OCI-LY3 (cell line): ENCODE measurements at regions not wholly inside any gene's neighbourhood (a gene's known extent, or its start where the extent isn't known, plus 50 kb on each side); places are given as distances from the start of the nearest gene placed in this dataset.

ENCODE experiments used
- H2AFZ ChIP-seq: fragments of 200-600, 300-600 bp; shearing (Covaris generic); 2 replicates; pipeline ENCODE4 v1.6.0; 2014; ENCODE audit warnings: antibody characterized with exemption, low read depth, low read length
- H3K27ac ChIP-seq: fragments of 200-600, 300-600 bp; sonication (generic); 2 replicates; pipeline ENCODE4 v1.5.1; 2014; ENCODE audit warnings: mild to moderate bottlenecking, low read length, moderate library complexity, mixed read lengths
- H3K27me3 ChIP-seq: fragments of 200-600, 300-600 bp; sonication (generic); 2 replicates; pipeline ENCODE4 v1.6.1; 2014; ENCODE audit warnings: low read depth, low read length, mixed read lengths
- H3K36me3 ChIP-seq: fragments of 200-600, 300-600 bp; sonication (generic); replicated peaks from 2 replicates; pipeline ENCODE3; 2014; ENCODE audit warnings: low read depth, low read length, mixed read lengths
- H3K4me1 ChIP-seq: fragments of 300-600, 200-600 bp; sonication (generic); 2 replicates; pipeline ENCODE4 v1.6.1; 2014; ENCODE audit warnings: low read length, mixed read lengths
- H3K4me2 ChIP-seq: fragments of 200-600, 300-600 bp; sonication (generic); 2 replicates; pipeline ENCODE4 v1.6.1; 2014; ENCODE audit warnings: low read length, mixed read lengths
- H3K4me3 ChIP-seq: fragments of 300-600, 200-600 bp; sonication (generic); 2 replicates; pipeline ENCODE4 v1.5.1; 2014; ENCODE audit warnings: antibody characterized with exemption, mild to moderate bottlenecking, low read length, moderate library complexity
- H3K79me2 ChIP-seq: fragments of 300-600, 200-600 bp; shearing (Covaris generic); 2 replicates; pipeline ENCODE4 v1.6.1; 2014; ENCODE audit warnings: mild to moderate bottlenecking, low read length, mixed read lengths
- H3K9ac ChIP-seq: fragments of 300-600, 200-600 bp; shearing (Covaris generic); 2 replicates; pipeline ENCODE4 v1.6.0; 2014; ENCODE audit warnings: mild to moderate bottlenecking, low read length, moderate library complexity
- H3K9me3 ChIP-seq: fragments of 200-600, 300-600 bp; shearing (Covaris generic); 2 replicates; pipeline ENCODE4 v1.6.1; 2014; ENCODE audit warnings: low read length, mixed read lengths; ENCODE audit not compliant: insufficient read depth
- H4K20me1 ChIP-seq: fragments of 200-600, 300-600 bp; sonication (generic); 2 replicates; pipeline ENCODE4 v1.6.1; 2016; ENCODE audit warnings: low read length, mixed read lengths; ENCODE audit not compliant: insufficient read depth
- EZH2phosphoT487 ChIP-seq: fragments of 200-600 bp; shearing (Covaris generic); IDR thresholded peaks from 2 replicates; pipeline ENCODE4 v1.6.1; 2018; ENCODE audit warnings: antibody characterized with exemption, mixed run types, low read depth
- TF ChIP-seq, protein P1 (sequence below): fragments of 200-600, 300-600 bp; sonication (generic); IDR thresholded peaks from 2 replicates; pipeline ENCODE4 v1.5.1; 2014; ENCODE audit warnings: antibody characterized with exemption, low read length, low read depth

GRCh38 chr12:29039013-29039412 lies 110.1 kb upstream of the FAR2 start:
- Histone ChIP-seq H3K9ac (no peak overlapping the region), H3K36me3 (no peaks in the 10 kb centered on the region), H3K9me3 (no peaks in the 10 kb centered on the region), H3K4me2 (no peak overlapping the region), H3K27ac (no peak overlapping the region), H3K79me2 (no peaks in the 10 kb centered on the region), H3K4me1 (no peaks in the 10 kb centered on the region), H3K4me3 (no peak overlapping the region), H4K20me1 (no peaks in the 10 kb centered on the region), H2AFZ (no peak overlapping the region), H3K27me3 (no peaks in the 10 kb centered on the region)
- TF ChIP-seq, protein P1, sequence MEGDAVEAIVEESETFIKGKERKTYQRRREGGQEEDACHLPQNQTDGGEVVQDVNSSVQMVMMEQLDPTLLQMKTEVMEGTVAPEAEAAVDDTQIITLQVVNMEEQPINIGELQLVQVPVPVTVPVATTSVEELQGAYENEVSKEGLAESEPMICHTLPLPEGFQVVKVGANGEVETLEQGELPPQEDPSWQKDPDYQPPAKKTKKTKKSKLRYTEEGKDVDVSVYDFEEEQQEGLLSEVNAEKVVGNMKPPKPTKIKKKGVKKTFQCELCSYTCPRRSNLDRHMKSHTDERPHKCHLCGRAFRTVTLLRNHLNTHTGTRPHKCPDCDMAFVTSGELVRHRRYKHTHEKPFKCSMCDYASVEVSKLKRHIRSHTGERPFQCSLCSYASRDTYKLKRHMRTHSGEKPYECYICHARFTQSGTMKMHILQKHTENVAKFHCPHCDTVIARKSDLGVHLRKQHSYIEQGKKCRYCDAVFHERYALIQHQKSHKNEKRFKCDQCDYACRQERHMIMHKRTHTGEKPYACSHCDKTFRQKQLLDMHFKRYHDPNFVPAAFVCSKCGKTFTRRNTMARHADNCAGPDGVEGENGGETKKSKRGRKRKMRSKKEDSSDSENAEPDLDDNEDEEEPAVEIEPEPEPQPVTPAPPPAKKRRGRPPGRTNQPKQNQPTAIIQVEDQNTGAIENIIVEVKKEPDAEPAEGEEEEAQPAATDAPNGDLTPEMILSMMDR = no peak
- TF ChIP-seq EZH2phosphoT487 = no peak

- TF ChIP-seq, protein P1 = no peak
- TF ChIP-seq EZH2phosphoT487 = no peak
- Histone ChIP-seq H3K79me2 (no peaks in the 10 kb centered on the region), H3K9ac (no peak overlapping the region), H3K36me3 (no peaks in the 10 kb centered on the region), H3K4me2 (no peak overlapping the region), H2AFZ (no peak overlapping the region), H3K9me3 (no peaks in the 10 kb centered on the region), H3K27ac (no peak overlapping the region), H4K20me1 (no peaks in the 10 kb centered on the region), H3K4me1 (no peaks in the 10 kb centered on the region), H3K27me3 (no peaks in the 10 kb centered on the region), H3K4me3 (no peak overlapping the region)
These were observed 107.5 kb upstream of the FAR2 start for GRCh38 chr12:29041621-29042020.

- no peak overlapping the region for H3K27ac ChIP-seq
- H4K20me1 ChIP-seq = no peaks in the 10 kb centered on the region
- no peaks in the 10 kb centered on the region for H3K36me3 ChIP-seq
- no peaks in the 10 kb centered on the region for H3K4me1 ChIP-seq
- no peak overlapping the region for H3K4me2 ChIP-seq
- H3K27me3 ChIP-seq = no peaks in the 10 kb centered on the region
- TF ChIP-seq EZH2phosphoT487 = no peak
- TF ChIP-seq, protein P1 = no peak
- H3K79me2 ChIP-seq = no peaks in the 10 kb centered on the region
- H3K9me3 ChIP-seq = no peaks in the 10 kb centered on the region
- H2AFZ ChIP-seq = no peak overlapping the region
- H3K4me3 ChIP-seq = no peak overlapping the region
- no peak overlapping the region for H3K9ac ChIP-seq
These were observed 106.0 kb upstream of the FAR2 start for GRCh38 chr12:29043069-29043468.

DNA sequence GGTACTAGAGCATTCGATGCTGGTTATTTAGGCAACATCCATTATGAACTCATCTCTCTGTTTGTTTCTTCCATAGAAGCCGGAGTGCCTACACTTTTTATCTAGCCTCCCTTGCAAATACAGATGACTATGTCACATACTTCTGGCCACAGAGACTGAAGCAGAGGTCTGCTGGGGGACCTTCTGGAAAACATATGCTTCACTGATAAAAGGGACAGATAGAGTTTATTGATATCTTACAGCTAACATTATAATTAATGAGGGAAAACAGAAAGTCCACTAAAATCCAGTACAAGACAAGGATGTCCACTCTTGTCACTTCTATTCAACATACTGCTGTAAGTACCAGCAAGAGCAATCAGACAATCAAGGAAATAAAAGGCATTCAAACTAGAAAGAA lies 104.3 kb upstream of the FAR2 start:
- Histone ChIP-seq H3K9me3 (no peaks in the 10 kb centered on the region), H3K36me3 (no peaks in the 10 kb centered on the region), H3K4me2 (no peak overlapping the region), H4K20me1 (no peaks in the 10 kb centered on the region), H3K27me3 (no peaks in the 10 kb centered on the region), H3K27ac (no peak overlapping the region), H3K4me3 (no peak overlapping the region), H3K9ac (no peak overlapping the region), H3K79me2 (no peaks in the 10 kb centered on the region), H2AFZ (no peak overlapping the region), H3K4me1 (no peaks in the 10 kb centered on the region)
- TF ChIP-seq, protein P1 = no peak
- no peak for TF ChIP-seq EZH2phosphoT487
